ENCODE measurements at regions not wholly inside any gene's neighbourhood (a gene's known extent, or its start where the extent isn't known, plus 50 kb on each side); places are given as distances from the start of the nearest gene placed in this dataset.

GRCh38 chr13:20303636-20304035, 71.5 kb upstream of the GJB6 start:
- no peak for TF ChIP-seq CTCF (IDR thresholded peaks at IDR 0.05)
- TF ChIP-seq POLR2A (IDR thresholded peaks at IDR 0.05), result no peak

Measured in Peyer's patch (tissue), 4 donors.